ENCODE measurements at regions not wholly inside any gene's neighbourhood (a gene's known extent, or its start where the extent isn't known, plus 50 kb on each side); places are given as distances from the start of the nearest gene placed in this dataset.
"Not testable (repeated sequence)": the region's sequence is repeated elsewhere in the genome, so short reads cannot be mapped to it uniquely, and the experiment has no call there.

DNA sequence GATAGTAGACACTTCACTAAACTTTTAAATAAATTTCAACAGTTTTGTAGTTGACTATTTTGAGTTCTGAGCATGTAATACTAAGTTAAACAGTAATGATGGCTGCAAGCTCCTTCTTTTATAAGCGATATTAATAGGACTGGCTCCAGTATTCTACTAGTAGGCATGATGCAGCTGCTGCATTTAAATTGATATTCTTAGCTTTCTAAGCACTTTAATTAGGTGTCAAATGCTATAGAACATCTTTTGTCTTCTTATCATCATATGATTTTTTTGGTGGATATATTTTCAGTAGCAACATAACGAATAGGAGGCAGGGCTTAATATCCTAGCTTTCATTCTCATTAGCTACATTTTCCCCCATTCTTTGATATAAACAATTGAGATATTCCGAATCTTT lies 141.1 kb downstream of the FBXO4 start:
- DNase-seq (ENCODE audit: low read depth in 4 of 4, low spot score in 2 of 4) = no peak

DNA sequence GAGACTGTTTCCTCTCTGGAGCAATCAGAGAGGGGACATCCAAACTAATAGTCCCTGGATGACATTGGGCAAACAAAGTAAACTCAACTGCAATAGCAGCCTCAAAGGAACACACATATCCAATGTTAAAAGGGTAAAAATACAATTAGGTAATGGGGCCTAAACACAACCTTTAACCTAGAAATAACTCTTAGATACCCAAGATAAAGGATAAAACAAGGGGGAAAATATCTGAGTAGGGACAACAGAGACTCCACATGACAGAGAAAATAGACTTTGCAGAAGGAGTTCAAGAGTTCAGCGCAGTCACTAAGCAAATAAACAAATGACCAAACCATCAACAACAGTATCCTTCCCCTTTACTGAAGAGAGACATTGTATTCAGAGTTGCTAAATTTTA lies 149.3 kb downstream of the FBXO4 start:
- no peak for DNase-seq (ENCODE audit: low read depth in 4 of 4, low spot score in 2 of 4)

DNA sequence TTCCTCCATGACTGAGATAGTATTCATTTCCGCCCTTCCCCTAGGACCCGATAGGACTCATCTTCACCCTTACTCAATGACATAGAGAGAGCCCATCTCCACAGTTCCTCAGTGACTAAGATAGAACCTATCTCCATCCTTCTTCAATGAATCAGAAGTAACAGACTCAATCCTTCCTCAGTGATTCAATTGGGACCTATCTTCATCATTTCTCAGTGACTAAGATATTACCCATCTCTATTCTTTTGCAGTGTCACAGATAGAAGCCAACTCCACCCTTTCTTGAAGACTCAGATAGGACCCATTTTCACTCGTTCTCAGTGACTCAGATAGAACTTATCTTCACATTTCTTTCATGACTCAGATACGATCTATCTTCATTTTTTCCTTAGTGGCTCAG lies 164.6 kb downstream of the FBXO4 start:
- no peak for DNase-seq (ENCODE audit: low read depth in 4 of 4, low spot score in 2 of 4)

DNA sequence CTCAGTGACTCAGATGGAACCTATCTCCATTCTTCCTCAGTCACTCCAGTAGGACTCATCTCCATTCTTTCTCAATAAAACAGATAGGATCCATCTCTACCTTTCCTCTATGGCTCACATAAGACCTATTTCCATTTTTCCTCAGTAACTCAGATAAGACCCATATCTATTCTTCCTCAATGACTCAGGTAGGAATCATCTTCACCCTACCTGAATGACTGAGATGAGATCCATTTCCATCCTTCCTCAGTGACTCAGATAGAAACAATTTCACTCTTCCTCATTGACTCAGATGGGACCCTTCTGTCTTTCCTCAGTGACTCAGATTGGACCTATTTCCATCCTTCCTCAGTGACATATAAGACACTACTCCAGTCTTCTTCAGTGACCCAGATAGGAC lies 165.1 kb downstream of the FBXO4 start:
- DNase-seq (ENCODE audit: low read depth in 4 of 4, low spot score in 2 of 4) = no peak

GRCh38 chr5:42099846-42100245 lies 174.8 kb downstream of the FBXO4 start:
- DNase-seq (ENCODE audit: low read depth in 4 of 4, low spot score in 2 of 4) = not testable (repeated sequence)

DNA sequence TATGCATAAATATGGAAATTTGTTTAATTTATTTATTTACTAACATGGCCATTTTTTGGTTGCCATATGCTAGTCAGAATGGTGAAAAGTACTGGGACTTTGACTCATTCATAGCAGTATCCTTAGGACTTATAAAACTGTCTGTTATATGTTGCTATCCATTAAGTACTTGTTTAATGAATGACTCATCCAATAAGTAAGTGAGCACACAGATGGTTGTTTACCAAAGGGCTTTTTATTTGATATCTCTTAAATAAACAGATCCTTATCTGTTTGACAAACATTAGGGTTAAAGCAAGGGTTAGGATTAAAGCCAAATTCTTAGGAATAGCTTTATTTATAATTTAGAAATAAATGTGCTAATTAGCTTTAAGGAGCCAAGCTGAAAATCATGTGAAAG lies 183.4 kb downstream of the FBXO4 start:
- DNase-seq (ENCODE audit: low read depth in 4 of 4, low spot score in 2 of 4) = no peak

DNA sequence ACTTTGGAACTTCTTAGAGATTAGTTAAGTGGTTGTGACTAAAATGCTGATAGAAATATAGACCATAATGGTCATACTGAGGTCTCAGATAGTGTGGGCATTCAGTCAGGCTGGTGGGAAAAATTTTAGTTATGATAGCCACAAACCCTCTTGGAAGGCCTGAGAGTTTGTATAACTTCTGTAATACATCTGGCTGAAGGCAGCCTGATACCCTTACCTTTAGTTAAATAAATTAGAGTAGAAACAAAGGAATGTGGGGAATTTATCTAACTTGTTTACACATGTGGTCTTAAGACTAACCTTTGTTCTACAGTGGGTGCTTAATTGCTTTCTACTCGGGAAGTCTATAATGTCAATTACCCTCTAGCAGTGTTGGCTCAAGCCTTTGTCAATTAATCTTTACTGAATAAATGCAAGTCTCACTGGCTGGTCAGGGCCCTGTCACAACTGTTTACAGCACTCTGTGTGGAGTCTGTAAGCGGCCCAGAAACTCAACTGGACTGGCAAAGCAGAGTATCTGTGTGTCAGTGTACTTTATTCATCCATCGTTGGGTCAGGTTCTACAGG lies 184.0 kb downstream of the FBXO4 start:
- no peak for DNase-seq (ENCODE audit: low read depth in 4 of 4, low spot score in 2 of 4)

DNA sequence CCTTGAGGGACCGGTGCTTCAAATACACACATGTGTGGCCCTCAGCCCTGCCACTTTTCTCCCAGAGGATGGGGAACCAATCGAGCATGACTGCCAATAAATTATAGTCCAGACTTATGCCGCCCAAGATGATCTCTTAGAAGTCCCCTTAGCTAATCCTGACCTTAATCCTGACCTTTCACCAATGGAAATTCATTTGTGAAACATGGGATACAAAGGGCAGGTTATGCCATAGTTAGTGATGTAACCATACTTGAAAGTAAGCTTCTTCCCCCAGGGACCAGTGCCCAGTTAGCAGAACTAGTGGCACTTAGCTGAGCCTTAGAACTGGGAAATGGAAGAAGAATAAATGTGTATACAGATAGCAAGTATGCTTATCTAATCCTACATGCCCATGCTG lies 190.6 kb downstream of the FBXO4 start:
- not testable (repeated sequence) for DNase-seq (ENCODE audit: low read depth in 4 of 4, low spot score in 2 of 4)

DNA sequence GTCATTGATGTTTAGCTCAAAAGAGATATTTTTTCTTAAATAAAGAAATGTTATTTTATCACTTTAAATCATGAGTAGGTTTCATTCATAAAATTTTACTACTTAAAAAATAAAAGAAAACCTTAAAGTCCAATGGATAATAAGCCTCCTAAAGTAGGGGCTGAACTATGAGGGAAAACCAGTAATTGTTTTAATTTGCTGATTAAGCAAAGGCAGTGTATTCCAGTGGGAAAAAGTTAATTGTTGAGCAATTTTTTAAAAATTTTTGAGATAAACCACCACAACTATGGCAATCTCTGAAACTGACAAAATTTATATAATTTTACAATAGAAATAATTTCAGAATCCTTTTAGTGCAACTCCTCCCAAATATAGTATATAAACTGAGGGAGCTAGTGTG lies 195.0 kb downstream of the FBXO4 start:
- DNase-seq (ENCODE audit: low read depth in 4 of 4, low spot score in 2 of 4) = no peak

GRCh38 chr5:42121401-42121800 lies 196.3 kb downstream of the FBXO4 start:
- peak in 2 of 4 donors; percentile 27 to 44 for DNase-seq (ENCODE audit: low read depth in 4 of 4, low spot score in 2 of 4)

GRCh38 chr5:42131081-42131480 lies 206.0 kb downstream of the FBXO4 start:
- no peak for DNase-seq (ENCODE audit: low read depth in 4 of 4, low spot score in 2 of 4)

- DNase-seq (ENCODE audit: low read depth in 4 of 4, low spot score in 2 of 4) = no peak
Observed at GRCh38 chr5:42143361-42143760, 218.3 kb downstream of the FBXO4 start.

GRCh38 chr5:42148813-42149212 lies 223.7 kb downstream of the FBXO4 start:
- DNase-seq (ENCODE audit: low read depth in 4 of 4, low spot score in 2 of 4) = no peak

DNA sequence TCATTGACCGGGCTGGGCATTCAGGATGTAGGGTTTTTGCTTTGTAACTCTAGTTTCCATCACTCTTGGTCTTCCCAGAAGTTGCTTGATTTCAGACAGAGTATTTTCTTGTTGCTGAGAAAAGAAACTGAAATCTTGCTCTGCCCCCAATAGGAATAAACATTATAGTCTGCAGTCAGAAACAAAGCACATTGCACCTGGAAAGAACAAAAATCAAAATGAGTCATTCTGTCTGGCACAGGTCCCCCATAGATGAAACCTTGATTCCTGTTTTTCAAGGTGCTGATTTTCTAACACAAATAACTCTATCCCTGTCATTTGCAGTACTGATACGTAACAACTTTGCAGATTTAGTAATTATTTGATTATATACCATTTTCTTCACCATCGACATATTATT lies 232.1 kb downstream of the FBXO4 start:
- DNase-seq (ENCODE audit: low read depth in 4 of 4, low spot score in 2 of 4) = no peak

DNA sequence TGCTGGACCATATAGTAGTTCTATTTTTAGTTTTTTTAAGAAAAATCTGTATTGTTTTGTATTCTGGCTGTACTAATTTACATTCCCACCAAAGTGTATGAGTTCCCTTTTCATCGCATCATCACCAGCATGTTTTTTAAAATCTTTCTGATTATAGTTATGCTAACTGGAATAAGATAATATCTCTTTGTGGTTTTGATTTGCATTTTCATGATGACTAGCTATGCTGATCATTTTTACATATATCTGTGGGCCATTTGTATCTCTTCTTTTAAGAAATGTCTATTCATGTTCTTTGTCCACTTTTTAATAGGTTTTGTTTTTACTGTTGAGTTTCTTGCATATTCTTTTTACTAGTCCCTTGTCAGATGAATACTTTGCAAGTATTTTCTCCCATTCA lies 238.0 kb downstream of the FBXO4 start:
- DNase-seq (ENCODE audit: low read depth in 4 of 4, low spot score in 2 of 4) = no peak

- DNase-seq (ENCODE audit: low read depth in 4 of 4, low spot score in 2 of 4) = no peak
Observed at GRCh38 chr5:42168091-42168670, 243.1 kb downstream of the FBXO4 start.

DNA sequence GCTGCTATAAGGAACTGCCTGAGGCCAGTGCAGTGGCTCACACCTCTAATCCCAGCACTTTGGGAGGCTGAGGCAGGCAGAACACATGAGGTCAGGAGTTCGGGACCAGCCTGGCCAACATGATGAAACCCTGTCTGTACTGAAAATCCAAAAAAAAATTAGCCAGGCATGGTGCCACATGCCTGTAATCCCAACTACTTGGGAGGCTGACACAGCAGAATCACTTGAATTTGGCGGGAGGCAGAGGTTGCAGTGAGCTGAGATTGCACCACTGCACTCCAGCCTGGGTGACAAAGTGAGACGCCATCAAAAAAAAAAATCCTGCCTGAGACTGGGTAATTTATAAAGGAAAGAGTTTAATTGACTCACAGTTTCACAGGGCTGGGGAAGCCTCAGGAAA lies 247.1 kb upstream of the GHR start:
- DNase-seq (ENCODE audit: low read depth in 4 of 4, low spot score in 2 of 4) = not testable (repeated sequence)

- not testable (repeated sequence) for DNase-seq (ENCODE audit: low read depth in 4 of 4, low spot score in 2 of 4)
Observed at GRCh38 chr5:42179843-42180242, 243.4 kb upstream of the GHR start.

GRCh38 chr5:42216904-42217303 lies 206.3 kb upstream of the GHR start:
- no peak for DNase-seq (ENCODE audit: low read depth in 4 of 4, low spot score in 2 of 4)

DNA sequence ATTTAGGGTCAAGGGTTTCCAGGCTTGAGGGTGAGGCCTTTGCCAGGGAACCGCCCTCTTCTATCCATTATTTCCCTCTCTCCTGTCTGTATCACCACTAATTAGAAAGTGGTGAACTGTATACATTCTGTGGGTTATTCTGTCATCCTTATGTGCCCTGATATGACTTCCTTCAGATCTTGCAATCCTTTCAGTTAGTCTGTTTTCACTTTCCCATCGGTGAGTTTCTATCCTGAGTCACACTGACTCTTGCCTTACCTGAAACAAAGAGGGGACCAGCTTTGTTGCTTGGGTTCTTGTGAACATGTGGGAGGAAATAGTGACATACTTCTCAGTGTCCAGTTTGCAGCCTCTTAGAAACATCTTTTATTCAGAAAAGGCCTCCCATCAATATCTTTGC lies 205.4 kb upstream of the GHR start:
- DNase-seq (ENCODE audit: low read depth in 4 of 4, low spot score in 2 of 4) = no peak

DNA sequence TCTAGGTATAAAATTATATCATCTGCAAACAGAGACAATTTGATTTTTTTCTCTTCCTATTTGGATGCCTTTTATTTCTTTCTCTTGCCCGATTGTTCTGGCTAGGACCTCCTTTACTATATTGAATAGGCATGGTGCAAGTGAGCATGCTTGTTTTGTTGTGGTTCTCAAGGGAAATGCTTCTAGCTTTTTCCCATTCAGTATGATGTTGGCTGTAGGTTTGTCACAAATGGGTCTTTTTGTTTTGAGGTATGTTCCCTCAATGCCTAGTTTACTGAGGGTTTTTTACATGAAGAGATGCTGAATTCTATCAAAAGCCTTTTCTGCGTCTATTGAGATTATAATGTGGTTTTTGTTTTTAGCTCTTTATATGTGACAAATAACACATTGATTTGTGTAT lies 198.2 kb upstream of the GHR start:
- DNase-seq (ENCODE audit: low read depth in 4 of 4, low spot score in 2 of 4) = no peak

- DNase-seq (ENCODE audit: low read depth in 4 of 4, low spot score in 2 of 4) = no peak
Observed at GRCh38 chr5:42228279-42228678, 195.0 kb upstream of the GHR start.

DNA sequence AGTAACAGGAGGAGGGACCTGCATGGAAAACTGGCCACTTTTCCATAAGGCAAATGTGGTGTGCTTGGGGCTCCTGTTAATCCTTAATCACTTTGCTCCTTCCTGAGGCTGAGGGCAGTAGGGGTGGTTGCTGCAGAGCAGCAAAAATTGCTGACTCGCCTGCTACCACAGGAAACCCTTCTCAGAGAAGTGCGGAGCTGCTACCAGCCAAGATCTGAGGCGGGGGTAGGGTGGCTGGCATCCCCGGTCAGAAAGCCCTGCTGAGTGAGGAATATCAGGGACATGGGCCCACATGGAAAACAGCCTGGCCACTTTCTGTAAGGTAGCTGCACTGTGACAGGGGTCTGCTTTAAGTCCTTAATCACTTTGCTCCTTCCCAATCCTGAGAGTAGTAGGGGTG lies 192.4 kb upstream of the GHR start:
- DNase-seq (ENCODE audit: low read depth in 4 of 4, low spot score in 2 of 4) = no peak

All from left renal cortex interstitium (tissue), 4 donors.